BE2C (cell line): ENCODE measurements at regions not wholly inside any gene's neighbourhood (a gene's known extent, or its start where the extent isn't known, plus 50 kb on each side); places are given as distances from the start of the nearest gene placed in this dataset.

Experiments used
- DNase-seq: peaks from one replicate; pipeline ENCODE4 v3.0.0-alpha.2; 2020
- H3K27me3 ChIP-seq: fragments of 250-450 bp; sonication (Bioruptor Pico); 2 replicates; pipeline ENCODE4 v1.5.1; 2020; ENCODE audit warnings: mild to moderate bottlenecking
- H3K36me3 ChIP-seq: fragments of 250-450 bp; sonication (Bioruptor Pico); 2 replicates; pipeline ENCODE4 v1.5.1; 2020; ENCODE audit warnings: mild to moderate bottlenecking
- H3K4me1 ChIP-seq: fragments of 250-450 bp; sonication (Bioruptor Pico); 2 replicates; pipeline ENCODE4 v1.5.1; 2020
- H3K4me3 ChIP-seq: 2 replicates; pipeline ENCODE4 v1.5.1; 2011; ENCODE audit warnings: low read depth, low read length
- H3K9me3 ChIP-seq: fragments of 250-450 bp; sonication (Bioruptor Pico); 2 replicates; pipeline ENCODE4 v1.5.1; 2020
- CTCF ChIP-seq: IDR thresholded peaks from 2 replicates; pipeline ENCODE4 v1.5.1; 2012; ENCODE audit warnings: mild to moderate bottlenecking, low read depth, low read length

GRCh38 chr14:104472073-104472472 is 107.5 kb upstream of the C14orf180 start:
- TF ChIP-seq CTCF: no peak
- H3K4me1 ChIP-seq: peaks cover 8% of the 10 kb centered on the region
- DNase-seq: no peak
- H3K36me3 ChIP-seq: no peaks in the 10 kb centered on the region
- no peaks in the 10 kb centered on the region for H3K9me3 ChIP-seq
- H3K4me3 ChIP-seq: no peak overlapping the region
- H3K27me3 ChIP-seq: no peaks in the 10 kb centered on the region

GRCh38 chr14:104472536-104473243 is 106.9 kb upstream of the C14orf180 start:
- Histone ChIP-seq H3K4me3 (no peak overlapping the region), H3K36me3 (no peaks in the 10 kb centered on the region), H3K27me3 (no peaks in the 10 kb centered on the region), H3K9me3 (no peaks in the 10 kb centered on the region), H3K4me1 (peaks cover 8% of the 10 kb centered on the region)
- DNase-seq: no peak
- TF ChIP-seq CTCF: no peak

- DNase-seq: no peak
- Histone ChIP-seq H3K36me3 (no peaks in the 10 kb centered on the region), H3K4me1 (peaks cover 8% of the 10 kb centered on the region), H3K27me3 (no peaks in the 10 kb centered on the region), H3K4me3 (no peak overlapping the region), H3K9me3 (no peaks in the 10 kb centered on the region)
- no peak for TF ChIP-seq CTCF
Measured at GRCh38 chr14:104473244-104473565, 106.4 kb upstream of the C14orf180 start.

GRCh38 chr14:104473649-104474494 is 105.7 kb upstream of the C14orf180 start:
- DNase-seq: peak; percentile 39

GRCh38 chr14:104474495-104475213 is 104.9 kb upstream of the C14orf180 start:
- H3K36me3 ChIP-seq: no peaks in the 10 kb centered on the region
- peaks cover 8% of the 10 kb centered on the region for H3K4me1 ChIP-seq
- no peaks in the 10 kb centered on the region for H3K27me3 ChIP-seq
- no peaks in the 10 kb centered on the region for H3K9me3 ChIP-seq
- H3K4me3 ChIP-seq: no peak overlapping the region; the same call in 1 of the 2 replicates
- DNase-seq: no peak
- TF ChIP-seq CTCF: no peak

More at GRCh38 chr14:104473649-104474494, 105.7 kb upstream of the C14orf180 start:
- Histone ChIP-seq H3K4me1 (peaks cover 8% of the 10 kb centered on the region), H3K9me3 (no peaks in the 10 kb centered on the region), H3K36me3 (no peaks in the 10 kb centered on the region), H3K27me3 (no peaks in the 10 kb centered on the region), H3K4me3 (no peak overlapping the region; the same call in 1 of the 2 replicates)
- peak; percentile 20; the same call in 1 of the 2 replicates for TF ChIP-seq CTCF
